GM23248 (cell line): ENCODE measurements at regions not wholly inside any gene's neighbourhood (a gene's known extent, or its start where the extent isn't known, plus 50 kb on each side); places are given as distances from the start of the nearest gene placed in this dataset.

Experiments
- DNase-seq: peaks from one replicate; pipeline ENCODE4 v3.0.0-alpha.2; 2015
- H2AFZ ChIP-seq: fragments of 200-600 bp; sonication (generic); 2 replicates; pipeline ENCODE4 v1.6.1; 2016; ENCODE audit warnings: antibody characterized with exemption
- H3F3A ChIP-seq: fragments of 200-600 bp; sonication (generic); 2 replicates; pipeline ENCODE4 v1.6.1; 2016; ENCODE audit warnings: mild to moderate bottlenecking, antibody characterized with exemption, mixed run types; ENCODE audit not compliant: insufficient read depth
- H3K27ac ChIP-seq: fragments of 200-600 bp; sonication (generic); 2 replicates; pipeline ENCODE4 v1.5.1; 2016; ENCODE audit warnings: mild to moderate bottlenecking
- H3K27me3 ChIP-seq: fragments of 200-600 bp; sonication (generic); replicated peaks from 2 replicates; pipeline ENCODE4 v1.6.1; 2016; ENCODE audit warnings: mild to moderate bottlenecking; ENCODE audit not compliant: insufficient read depth
- H3K36me3 ChIP-seq: fragments of 200-600 bp; sonication (generic); 2 replicates; pipeline ENCODE4 v1.6.1; 2016; ENCODE audit warnings: low read depth, mild to moderate bottlenecking
- H3K4me1 ChIP-seq: fragments of 200-600 bp; sonication (generic); 2 replicates; pipeline ENCODE4 v1.6.1; 2016; ENCODE audit warnings: mild to moderate bottlenecking; ENCODE audit not compliant: insufficient read depth
- H3K4me2 ChIP-seq: fragments of 200-600 bp; sonication (generic); one replicate; pipeline ENCODE4 v1.6.1; 2016; ENCODE audit warnings: mild to moderate bottlenecking; ENCODE audit not compliant: unreplicated experiment
- H3K4me3 ChIP-seq: fragments of 200-600 bp; sonication (generic); 2 replicates; pipeline ENCODE4 v1.5.1; 2016; ENCODE audit warnings: mild to moderate bottlenecking
- H3K79me2 ChIP-seq: fragments of 200-600 bp; sonication (generic); 2 replicates; pipeline ENCODE4 v1.6.1; 2016; ENCODE audit warnings: mild to moderate bottlenecking; ENCODE audit not compliant: insufficient read depth
- H3K9ac ChIP-seq: fragments of 200-600 bp; sonication (generic); 2 replicates; pipeline ENCODE4 v1.6.1; 2016; ENCODE audit warnings: mild to moderate bottlenecking
- H3K9me2 ChIP-seq: fragments of 200-600 bp; sonication (generic); 2 replicates; pipeline ENCODE4 v1.6.1; 2016; ENCODE audit warnings: mixed run types, mild to moderate bottlenecking, moderate library complexity; ENCODE audit not compliant: insufficient read depth
- H3K9me3 ChIP-seq: fragments of 200-600 bp; sonication (generic); one replicate; pipeline ENCODE4 v1.6.1; 2017; ENCODE audit warnings: low read depth
- H4K20me1 ChIP-seq: fragments of 200-600 bp; sonication (generic); 2 replicates; pipeline ENCODE4 v1.6.0; 2016; ENCODE audit not compliant: insufficient read depth
- EZH2 ChIP-seq: fragments of 200-600 bp; sonication (generic); IDR thresholded peaks from 2 replicates; pipeline ENCODE4 v1.6.1; 2018; ENCODE audit warnings: antibody characterized with exemption, mild to moderate bottlenecking; ENCODE audit not compliant: insufficient read depth, poor library complexity, severe bottlenecking
- EZH2phosphoT487 ChIP-seq: fragments of 200-600 bp; sonication (generic); IDR thresholded peaks from 2 replicates; pipeline ENCODE4 v1.6.1; 2018; ENCODE audit warnings: antibody characterized with exemption, moderate library complexity, mild to moderate bottlenecking, low read depth; ENCODE audit not compliant: insufficient read depth
- WGBS, 2 experiments: methylation state at CpG; one replicate each; pipeline ENCODE4 v1.1.6; 2015 to 2017; ENCODE audit warnings: low lambda C conversion rate in 2 of 2, low coverage in 1 of 2; ENCODE audit errors: missing lambda C conversion rate in 2 of 2; 5-methylcytosine and 5-hydroxymethylcytosine counted together
- in situ Hi-C: fragments of 300-500 bp; cut with MboI; formaldehyde crosslinking; loops from 2 replicates; pipeline ENCODE4 v1.15.0; 2020

GRCh38 chr6:147040121-147040910 is 163.9 kb upstream of the STXBP5 start:
- Histone ChIP-seq H3K36me3 (no peaks in the 10 kb centered on the region), H3K9ac (peak overlapping the region; percentile 10; the same call in 1 of the 2 replicates), H3K4me2 (peak overlapping the region; percentile 15), H3K9me3 (no peaks in the 10 kb centered on the region), H3K79me2 (no peaks in the 10 kb centered on the region), H3K27me3 (no peaks in the 10 kb centered on the region), H3K27ac (peak overlapping the region; percentile 51), H3K4me1 (peaks cover 15% of the 10 kb centered on the region), H3K4me3 (no peak overlapping the region), H4K20me1 (no peaks in the 10 kb centered on the region), H2AFZ (peak overlapping the region; percentile 38; the same call in 1 of the 2 replicates), H3K9me2 (no peaks in the 10 kb centered on the region), H3F3A (peaks cover 6% of the 10 kb centered on the region; the same call in 1 of the 2 replicates)
- in situ Hi-C loops, result no loop called here
- no peak for TF ChIP-seq EZH2
- no peak for TF ChIP-seq EZH2phosphoT487
- DNase-seq, result peak; percentile 49
- 36 to 43% methylated on average over 2 of the region's 2 CpGs for WGBS, 2 experiments

DNA sequence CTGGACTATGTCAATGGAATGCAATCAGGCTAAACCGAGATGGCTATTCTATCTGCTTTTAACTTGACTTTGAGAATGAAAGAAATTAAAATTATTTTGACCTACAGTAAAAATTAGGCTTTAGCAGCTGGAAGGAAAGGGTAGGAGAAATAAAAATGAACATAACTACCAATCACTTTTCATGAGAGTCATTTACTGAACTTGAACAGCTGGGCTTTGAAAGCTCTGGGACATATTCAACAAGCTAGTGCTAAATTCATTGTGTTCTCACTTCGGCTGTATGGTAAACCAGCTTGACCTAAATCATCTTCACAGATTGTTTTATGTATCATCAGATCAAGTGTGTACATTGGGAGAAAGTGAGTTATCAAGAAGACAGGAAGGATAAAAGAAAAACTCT is 161.5 kb upstream of the STXBP5 start:
- H3F3A ChIP-seq, result peaks cover 6% of the 10 kb centered on the region; the same call in 1 of the 2 replicates
- in situ Hi-C loops, result no loop called here
- H3K27ac ChIP-seq, result no peak overlapping the region
- no peak overlapping the region for H3K4me3 ChIP-seq
- peaks cover 15% of the 10 kb centered on the region for H3K4me1 ChIP-seq
- H3K27me3 ChIP-seq, result no peaks in the 10 kb centered on the region
- 61 to 64% methylated on average over 2 of the region's 2 CpGs for WGBS, 2 experiments
- H3K9me3 ChIP-seq, result no peaks in the 10 kb centered on the region
- H3K4me2 ChIP-seq, result no peak overlapping the region
- H3K9ac ChIP-seq, result no peak overlapping the region
- no peaks in the 10 kb centered on the region for H3K9me2 ChIP-seq
- no peak overlapping the region for H2AFZ ChIP-seq
- H4K20me1 ChIP-seq, result no peaks in the 10 kb centered on the region
- no peaks in the 10 kb centered on the region for H3K79me2 ChIP-seq
- no peaks in the 10 kb centered on the region for H3K36me3 ChIP-seq
- no peak for DNase-seq
- no peak for TF ChIP-seq EZH2phosphoT487
- no peak for TF ChIP-seq EZH2

- Histone ChIP-seq H3K4me1 (peaks cover 15% of the 10 kb centered on the region), H3K36me3 (no peaks in the 10 kb centered on the region), H3K9ac (no peak overlapping the region), H3K4me2 (no peak overlapping the region), H3K79me2 (no peaks in the 10 kb centered on the region), H2AFZ (no peak overlapping the region), H3K4me3 (no peak overlapping the region), H3K9me2 (no peaks in the 10 kb centered on the region), H3K9me3 (no peaks in the 10 kb centered on the region), H4K20me1 (no peaks in the 10 kb centered on the region), H3F3A (peaks cover 6% of the 10 kb centered on the region; the same call in 1 of the 2 replicates), H3K27me3 (no peaks in the 10 kb centered on the region), H3K27ac (no peak overlapping the region)
- TF ChIP-seq EZH2phosphoT487 (no peak), EZH2 (no peak)
- DNase-seq, result no peak
- in situ Hi-C loops, result no loop called here
- WGBS, 2 experiments, result 85 to 86% methylated on average over 5 of the region's 5 CpGs
Observed at GRCh38 chr6:147043994-147044477, 160.2 kb upstream of the STXBP5 start.

DNA sequence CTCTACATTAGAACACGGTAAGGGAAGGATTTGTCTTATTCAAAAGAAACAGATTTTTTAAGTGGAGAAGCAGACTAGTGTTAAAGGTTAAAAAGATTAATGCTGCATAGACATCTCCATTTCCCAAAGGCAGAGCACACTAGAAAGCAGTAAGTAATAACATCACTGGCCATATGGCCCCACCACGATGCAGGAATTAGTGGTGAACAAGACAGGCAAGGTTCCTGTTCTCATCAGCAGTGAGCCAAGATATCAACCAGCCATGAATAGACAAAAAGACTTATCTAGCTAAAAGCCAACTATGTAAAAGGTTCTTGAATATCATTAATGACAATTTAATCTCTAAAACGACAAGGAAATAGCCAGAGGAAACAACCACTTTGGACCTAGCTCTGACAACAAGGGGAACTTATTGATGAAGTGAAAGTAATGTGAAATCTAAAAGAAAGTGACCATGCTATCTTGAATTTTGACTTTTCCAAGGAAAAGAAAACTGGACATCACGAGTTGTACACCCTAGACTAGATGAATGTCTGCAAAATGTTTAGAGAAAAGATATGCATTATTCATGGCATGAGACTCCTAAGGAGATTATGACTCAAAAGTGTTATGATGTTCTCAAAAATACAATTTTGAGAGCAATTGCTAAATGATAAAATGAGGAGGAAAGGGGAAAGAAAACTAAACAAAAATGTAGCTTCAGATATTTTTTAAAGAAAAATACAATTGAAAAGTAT is 157.9 kb upstream of the STXBP5 start:
- H3K27me3 ChIP-seq, result no peaks in the 10 kb centered on the region
- H3K9me2 ChIP-seq, result no peaks in the 10 kb centered on the region
- H3K4me3 ChIP-seq, result no peak overlapping the region
- no peaks in the 10 kb centered on the region for H3F3A ChIP-seq
- no peak overlapping the region for H3K27ac ChIP-seq
- no peak for TF ChIP-seq EZH2
- no peak for TF ChIP-seq EZH2phosphoT487
- H4K20me1 ChIP-seq, result no peaks in the 10 kb centered on the region
- no peaks in the 10 kb centered on the region for H3K9me3 ChIP-seq
- DNase-seq, result no peak
- no peak overlapping the region for H3K9ac ChIP-seq
- WGBS, 2 experiments, result 49 to 53% methylated on average over 4 of the region's 4 CpGs
- no peaks in the 10 kb centered on the region for H3K79me2 ChIP-seq
- H3K4me2 ChIP-seq, result no peak overlapping the region
- H3K36me3 ChIP-seq, result no peaks in the 10 kb centered on the region
- H2AFZ ChIP-seq, result peak overlapping the region; percentile 27; the same call in 1 of the 2 replicates
- in situ Hi-C loops, result no loop called here
- H3K4me1 ChIP-seq, result no peaks in the 10 kb centered on the region
